ENCODE measurements at regions not wholly inside any gene's neighbourhood (a gene's known extent, or its start where the extent isn't known, plus 50 kb on each side); places are given as distances from the start of the nearest gene placed in this dataset.

- no peaks in the 10 kb centered on the region for H3K36me3 ChIP-seq
- H3K4me3 ChIP-seq = no peak overlapping the region
- WGBS, 3 donors = 94 to 99% (median 95%) methylated on average over 1 of the region's 1 CpG
- no peaks in the 10 kb centered on the region for H3K4me1 ChIP-seq (ENCODE audit: insufficient read depth)
- H3K27me3 ChIP-seq = no peaks in the 10 kb centered on the region
- no peak for DNase-seq
- TF ChIP-seq POLR2A (IDR thresholded peaks at IDR 0.05) = no peak
- TF ChIP-seq CTCF (IDR thresholded peaks at IDR 0.05) = no peak
- TF ChIP-seq EP300 (IDR thresholded peaks at IDR 0.05) = no peak
- H3K9me3 ChIP-seq = no peaks in the 10 kb centered on the region
- intact Hi-C loops (cut with DNase I) = no loop called here
- no peak overlapping the region for H3K27ac ChIP-seq
Measured at GRCh38 chr6:7664003-7664402, 61.9 kb upstream of the BMP6 start.

GRCh38 chr6:7668936-7669335 lies 57.0 kb upstream of the BMP6 start:
- Histone ChIP-seq H3K4me3 (no peak overlapping the region), H3K36me3 (no peaks in the 10 kb centered on the region), H3K27me3 (no peaks in the 10 kb centered on the region), H3K9me3 (no peaks in the 10 kb centered on the region), H3K4me1 (ENCODE audit: insufficient read depth) (peaks cover 2% of the 10 kb centered on the region), H3K27ac (no peak overlapping the region)
- intact Hi-C loops (cut with DNase I) = no loop called here
- DNase-seq = no peak
- TF ChIP-seq POLR2A (IDR thresholded peaks at IDR 0.05) = no peak
- TF ChIP-seq EP300 (IDR thresholded peaks at IDR 0.05) = no peak
- TF ChIP-seq CTCF (IDR thresholded peaks at IDR 0.05) = no peak
- WGBS, 3 donors = 98 to 100% (median 100%) methylated on average over 1 of the region's 1 CpG

GRCh38 chr6:7669742-7670141 lies 56.2 kb upstream of the BMP6 start:
- H3K27ac ChIP-seq = no peak overlapping the region
- H3K9me3 ChIP-seq = no peaks in the 10 kb centered on the region
- no peak overlapping the region for H3K4me3 ChIP-seq
- H3K36me3 ChIP-seq = no peaks in the 10 kb centered on the region
- TF ChIP-seq EP300 (IDR thresholded peaks at IDR 0.05) = no peak
- no peak for TF ChIP-seq POLR2A (IDR thresholded peaks at IDR 0.05)
- DNase-seq = no peak
- no peaks in the 10 kb centered on the region for H3K27me3 ChIP-seq
- H3K4me1 ChIP-seq (ENCODE audit: insufficient read depth) = peaks cover 2% of the 10 kb centered on the region
- intact Hi-C loops (cut with DNase I) = no loop called here
- WGBS, 3 donors = 91 to 96% (median 92%) methylated on average over 4 of the region's 4 CpGs

- DNase-seq = no peak
- 54 to 64% (median 62%) methylated on average over 7 of the region's 7 CpGs for WGBS, 3 donors
- H3K27ac ChIP-seq = no peak overlapping the region
- no peaks in the 10 kb centered on the region for H3K9me3 ChIP-seq
- intact Hi-C loops (cut with DNase I) = no loop called here
- H3K36me3 ChIP-seq = no peaks in the 10 kb centered on the region
- H3K4me1 ChIP-seq (ENCODE audit: insufficient read depth) = peaks cover 2% of the 10 kb centered on the region
- no peak overlapping the region for H3K4me3 ChIP-seq
- TF ChIP-seq EP300 (IDR thresholded peaks at IDR 0.05) = no peak
- no peak for TF ChIP-seq POLR2A (IDR thresholded peaks at IDR 0.05)
- TF ChIP-seq CTCF (IDR thresholded peaks at IDR 0.05) = no peak
- no peaks in the 10 kb centered on the region for H3K27me3 ChIP-seq
Measured at GRCh38 chr6:7671076-7671475, 54.8 kb upstream of the BMP6 start.

- 82 to 94% (median 84%) methylated on average over 3 of the region's 3 CpGs for WGBS, 3 donors
Measured at GRCh38 chr6:7671581-7671980, 54.3 kb upstream of the BMP6 start.

More at GRCh38 chr6:7671581-7671980, 54.3 kb upstream of the BMP6 start:
- Histone ChIP-seq H3K27ac (no peak overlapping the region), H3K9me3 (no peaks in the 10 kb centered on the region), H3K4me1 (ENCODE audit: insufficient read depth) (peaks cover 2% of the 10 kb centered on the region), H3K4me3 (no peak overlapping the region), H3K27me3 (no peaks in the 10 kb centered on the region), H3K36me3 (no peaks in the 10 kb centered on the region)
- TF ChIP-seq POLR2A (IDR thresholded peaks at IDR 0.05) (no peak), CTCF (IDR thresholded peaks at IDR 0.05) (no peak), EP300 (IDR thresholded peaks at IDR 0.05) (no peak)
- no peak for DNase-seq
- intact Hi-C loops (cut with DNase I) = no loop called here

All from ovary (tissue), 7 donors.